HG03159 (cell line): ENCODE measurements at regions not wholly inside any gene's neighbourhood (a gene's known extent, or its start where the extent isn't known, plus 50 kb on each side); places are given as distances from the start of the nearest gene placed in this dataset.

Experiments used
- ATAC-seq: cut with Tn5 transposase; IDR thresholded peaks from one replicate; pipeline ENCODE4 v1.9.1; 2021; ENCODE audit warnings: mild to moderate bottlenecking, moderate library complexity; ENCODE audit not compliant: unreplicated experiment

GRCh38 chr11:123261345-123262106 is 66.5 kb upstream of the CLMP start:
- ATAC-seq: peak; percentile 35

- ATAC-seq: no peak
Measured at GRCh38 chr11:123260511-123261211, 65.6 kb upstream of the CLMP start.

- no peak for ATAC-seq
Measured at GRCh38 chr11:123258877-123259276, 63.8 kb upstream of the CLMP start.

- no peak for ATAC-seq
Measured at GRCh38 chr11:123257370-123257769, 62.3 kb upstream of the CLMP start.

- ATAC-seq: no peak
Measured at GRCh38 chr11:123255909-123256308, 60.9 kb upstream of the CLMP start.

- ATAC-seq: no peak
Measured at GRCh38 chr11:123254357-123254756, 59.3 kb upstream of the CLMP start.

GRCh38 chr11:123253911-123254310 is 58.9 kb upstream of the CLMP start:
- no peak for ATAC-seq

- no peak for ATAC-seq
Measured at GRCh38 chr11:123253223-123253622, 58.2 kb upstream of the CLMP start.

- ATAC-seq: no peak
Measured at GRCh38 chr11:123251657-123252344, 56.8 kb upstream of the CLMP start.

- no peak for ATAC-seq
Measured at GRCh38 chr11:123250892-123251656, 56.0 kb upstream of the CLMP start.

GRCh38 chr11:123249354-123249753 is 54.3 kb upstream of the CLMP start:
- ATAC-seq: no peak

GRCh38 chr11:123247813-123248379 is 52.8 kb upstream of the CLMP start:
- no peak for ATAC-seq

GRCh38 chr11:123247496-123247799 is 52.4 kb upstream of the CLMP start:
- no peak for ATAC-seq

- ATAC-seq: peak; percentile 87
Measured at GRCh38 chr11:123246749-123247495, 51.9 kb upstream of the CLMP start.

GRCh38 chr11:123245567-123245966 is 50.5 kb upstream of the CLMP start:
- ATAC-seq: no peak
